NCI-H1417 (cell line): ENCODE measurements at regions not wholly inside any gene's neighbourhood (a gene's known extent, or its start where the extent isn't known, plus 50 kb on each side); places are given as distances from the start of the nearest gene placed in this dataset.
"Not testable (repeated sequence)": the region's sequence is repeated elsewhere in the genome, so short reads cannot be mapped to it uniquely, and the experiment has no call there.

ENCODE experiments used
- DNase-seq, 3 experiments: peaks; one replicate each; lab custom pipeline; 2025; lab: John Stamatoyannopoulos, UW

DNA sequence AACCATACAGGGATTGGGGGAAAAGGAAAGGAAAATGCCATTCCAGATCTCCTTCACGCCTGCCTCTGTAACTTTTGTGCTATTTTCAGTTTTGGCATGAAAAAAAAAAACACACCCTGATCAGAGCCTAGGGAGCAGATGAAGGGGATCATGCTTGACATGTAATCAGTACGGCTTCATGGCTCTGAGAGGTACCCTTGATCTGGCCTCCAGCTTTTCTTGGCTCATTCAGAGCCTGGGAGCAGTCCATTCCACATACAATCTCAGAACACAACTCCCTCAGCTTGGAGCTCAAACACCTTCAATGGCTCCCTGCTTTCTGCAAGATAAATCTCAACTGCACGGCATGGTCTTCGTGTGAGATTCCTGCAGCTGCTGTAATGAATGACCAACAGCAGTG lies 422.8 kb upstream of the ZMIZ1 start:
- no peak for DNase-seq

DNA sequence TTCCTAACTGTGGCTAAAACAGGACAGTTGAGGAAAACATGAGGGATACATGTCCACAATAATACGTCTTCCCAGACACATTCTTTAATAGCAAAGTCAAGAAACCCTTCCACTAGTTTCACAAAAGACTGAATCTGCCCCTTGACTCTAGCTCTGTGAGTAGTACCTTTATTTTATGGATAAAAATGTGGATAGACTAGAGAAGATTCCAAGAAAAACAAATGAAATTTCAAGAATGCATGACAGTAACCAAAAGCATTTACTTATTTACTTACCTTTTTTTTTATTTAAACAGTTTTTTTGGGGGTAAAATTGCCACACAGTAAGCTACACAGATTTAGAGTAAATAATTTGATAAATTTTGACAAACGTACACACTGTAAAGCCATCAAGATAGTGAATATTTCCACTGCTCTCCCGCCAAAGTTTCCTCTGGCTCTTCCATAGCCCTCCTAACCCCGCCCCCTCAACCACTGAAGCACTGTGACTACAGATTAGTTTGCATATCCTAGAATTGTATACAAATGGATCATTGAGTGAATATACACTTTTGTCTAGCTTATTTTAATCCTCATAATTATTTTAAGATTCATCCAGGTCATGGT lies 420.4 kb upstream of the ZMIZ1 start:
- no peak for DNase-seq

DNA sequence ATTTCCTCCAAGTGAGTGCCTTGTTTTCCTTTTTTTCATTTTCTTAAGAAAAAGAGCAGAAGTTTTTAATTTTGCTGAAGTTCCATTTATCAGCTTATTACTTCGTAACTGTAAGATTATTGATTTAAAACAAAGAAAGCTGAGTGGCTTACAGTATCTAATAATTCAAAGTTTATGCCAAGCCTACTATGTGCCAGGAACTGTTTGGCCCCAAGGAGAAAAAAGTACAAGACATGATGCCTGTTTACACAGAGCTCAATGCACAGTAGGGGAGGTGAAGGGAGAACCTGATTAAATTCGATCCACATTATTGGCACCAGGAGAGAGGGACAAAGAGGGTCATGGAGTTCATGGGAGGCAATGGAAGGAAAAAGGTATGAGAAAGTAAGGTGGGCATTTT lies 419.3 kb upstream of the ZMIZ1 start:
- DNase-seq = no peak

DNA sequence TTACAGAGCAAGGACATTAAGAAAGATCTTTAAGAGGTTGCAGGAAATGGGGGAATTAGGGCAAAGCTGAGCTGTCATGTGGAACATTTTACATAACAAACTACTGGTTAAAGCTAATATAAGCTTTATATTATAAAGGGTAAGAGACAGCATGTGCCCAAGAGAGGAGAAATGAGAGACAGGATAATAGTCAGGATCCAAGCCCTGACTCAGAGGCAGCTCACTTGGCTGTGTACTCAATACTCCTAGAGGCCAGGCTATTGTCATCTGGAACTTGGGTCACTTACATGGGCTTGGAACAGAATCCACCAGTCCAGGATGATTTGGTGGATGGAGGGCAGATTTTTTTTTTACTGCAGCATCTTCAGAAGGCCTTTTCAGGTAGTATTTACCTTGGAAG lies 418.6 kb upstream of the ZMIZ1 start:
- DNase-seq = no peak

DNA sequence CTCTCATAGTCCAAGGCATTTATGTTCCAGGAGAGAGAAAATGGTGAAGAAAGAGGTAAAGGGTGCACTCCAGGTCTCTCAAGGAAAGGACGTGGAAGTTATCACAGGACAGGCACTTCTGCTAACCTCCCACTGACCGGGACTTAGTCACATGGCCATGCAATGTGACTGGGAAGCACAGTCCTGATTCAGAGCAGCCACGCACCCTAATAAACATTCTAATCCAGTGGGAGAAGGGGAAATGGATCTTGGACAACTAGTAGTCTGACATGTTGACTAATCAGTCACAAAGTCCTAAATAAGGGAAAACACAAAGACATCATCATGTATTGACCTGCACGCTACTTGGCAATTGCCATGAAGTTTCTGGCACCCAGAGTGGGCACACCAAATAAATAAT lies 417.5 kb upstream of the ZMIZ1 start:
- no peak for DNase-seq

DNA sequence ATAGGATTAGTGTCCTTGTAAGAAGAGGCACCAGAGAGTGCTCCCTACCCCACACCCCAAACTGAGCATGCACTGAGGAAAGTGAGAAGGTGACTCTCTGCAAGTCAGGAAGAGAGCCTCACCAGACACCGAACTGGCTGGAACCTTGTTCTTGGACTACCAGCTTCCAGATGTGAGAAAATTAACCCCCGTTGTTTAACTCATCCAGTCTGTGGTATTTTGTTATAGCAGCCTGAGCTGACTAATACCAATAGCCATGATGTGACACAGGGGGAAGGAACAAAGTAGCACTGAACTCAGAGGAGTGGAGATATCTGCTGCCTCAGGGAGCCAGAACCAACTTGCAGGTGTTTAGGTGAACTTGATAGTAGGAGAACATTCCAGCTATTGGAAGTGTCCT lies 415.2 kb upstream of the ZMIZ1 start:
- DNase-seq = no peak

DNA sequence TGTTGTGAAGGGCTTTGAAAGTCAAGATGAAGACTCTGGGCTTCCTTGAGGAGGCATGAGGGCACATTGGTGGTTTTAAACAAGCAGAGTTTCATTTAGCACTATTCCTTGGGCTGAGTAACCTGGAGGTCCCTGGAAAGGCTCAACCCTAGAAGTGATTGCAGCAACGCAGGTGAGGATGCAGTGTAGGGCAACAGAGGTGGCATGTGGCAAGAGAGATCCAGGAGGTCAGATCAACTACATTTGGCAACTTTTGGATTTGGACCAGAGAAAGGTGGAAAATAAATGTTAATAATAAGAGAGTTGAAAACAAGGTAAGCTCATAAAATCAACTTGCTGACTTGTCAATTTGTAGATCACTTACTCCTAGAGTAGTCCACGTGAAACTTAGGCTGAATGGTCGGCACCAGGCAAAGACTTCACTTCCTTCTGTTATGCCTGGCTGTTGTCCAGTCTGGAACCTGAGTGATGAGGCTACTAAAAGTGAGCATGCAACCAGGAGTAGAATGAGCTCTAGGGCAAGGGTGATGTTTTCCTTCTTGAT lies 414.6 kb upstream of the ZMIZ1 start:
- DNase-seq = no peak

DNA sequence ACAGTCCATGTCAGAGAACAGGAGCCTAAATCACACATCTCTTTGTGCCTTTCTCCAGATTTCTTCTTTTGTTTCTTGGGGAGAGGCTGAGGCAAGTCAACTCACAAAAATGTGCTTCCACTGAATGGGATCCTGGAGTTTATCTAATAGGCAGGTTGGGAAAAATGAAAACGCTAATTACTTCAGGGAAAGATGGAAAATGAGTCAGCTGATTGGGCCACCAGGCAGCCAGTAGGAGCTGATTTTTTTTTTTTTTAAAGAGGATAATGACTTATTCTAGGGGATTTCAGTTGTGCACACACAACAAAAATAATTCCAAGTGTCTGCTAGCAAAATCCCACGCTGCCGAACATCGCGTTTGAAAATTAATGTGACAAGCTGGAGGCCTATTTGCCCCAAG lies 412.8 kb upstream of the ZMIZ1 start:
- DNase-seq = peak in 1 of 3 experiments; percentile 5

DNA sequence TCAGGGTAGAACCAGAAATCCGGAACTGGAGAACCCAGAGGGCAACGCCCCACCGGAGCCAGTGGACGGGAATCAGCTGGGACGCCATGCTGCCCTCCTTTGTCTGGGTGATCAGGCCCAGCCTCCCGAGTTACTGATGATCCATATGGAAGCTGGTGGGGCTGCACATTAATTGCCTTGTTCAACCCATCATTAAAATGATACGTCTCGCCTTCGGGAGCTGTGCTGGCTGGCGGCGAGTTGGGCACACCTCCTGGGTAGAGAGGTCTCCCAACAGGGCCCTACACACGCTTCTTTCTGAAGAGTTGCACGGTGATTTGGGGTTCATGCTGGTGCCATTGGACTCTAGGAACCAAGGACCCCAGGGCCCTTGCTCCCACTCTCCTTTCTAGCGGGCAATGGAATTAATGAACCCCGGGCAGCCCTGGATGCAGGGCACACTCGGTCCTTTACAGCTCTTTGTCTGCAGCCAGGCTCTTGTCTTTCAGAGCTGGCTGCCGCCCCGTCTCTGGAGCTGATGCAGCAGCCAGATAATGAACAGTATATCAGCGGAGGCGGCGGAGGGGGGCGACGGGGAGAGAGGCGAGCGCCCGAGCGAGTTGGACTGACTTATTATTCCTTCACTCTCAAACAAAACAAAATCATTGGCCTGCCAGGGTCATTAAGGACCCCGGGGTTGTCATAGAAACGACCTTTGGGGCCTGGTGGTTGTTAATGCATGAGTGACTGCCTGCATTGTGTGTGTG lies 412.2 kb upstream of the ZMIZ1 start:
- peak in 1 of 3 experiments; percentile 12 for DNase-seq

DNA sequence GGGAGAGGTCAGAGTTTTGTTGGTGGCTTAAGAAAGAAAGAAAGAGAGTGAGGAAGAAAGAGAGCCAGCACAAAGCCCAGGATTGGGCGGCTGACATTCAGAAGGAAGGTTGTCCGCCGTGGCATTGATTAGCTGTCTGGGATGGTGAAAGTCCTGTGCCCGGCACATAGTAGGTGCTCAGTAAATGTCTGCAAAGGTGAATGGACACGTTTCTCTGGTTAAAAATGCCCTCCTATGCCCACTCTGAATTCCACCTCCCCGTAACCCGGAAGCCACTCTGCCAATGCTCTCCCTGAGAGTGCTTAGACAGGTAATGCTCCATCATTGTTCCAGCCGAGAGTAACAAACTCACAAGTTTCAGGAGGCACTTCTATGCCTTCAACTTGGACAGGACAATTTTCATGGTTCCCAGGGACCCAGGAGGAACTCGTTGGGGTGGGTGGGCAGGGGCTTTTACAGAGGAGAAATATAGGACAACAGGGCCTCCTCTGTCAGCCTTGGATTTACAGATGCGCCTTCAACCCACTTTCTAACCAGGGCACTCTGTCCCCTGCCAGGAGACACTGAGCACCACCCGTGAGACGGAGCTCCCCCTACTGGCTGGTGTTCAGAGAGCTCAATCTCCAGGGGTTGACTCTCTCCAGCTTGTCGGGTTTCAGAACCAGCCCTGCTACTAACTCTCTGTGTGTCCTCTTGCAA lies 411.5 kb upstream of the ZMIZ1 start:
- DNase-seq = peak in 2 of 3 experiments; percentile 5 to 45

DNA sequence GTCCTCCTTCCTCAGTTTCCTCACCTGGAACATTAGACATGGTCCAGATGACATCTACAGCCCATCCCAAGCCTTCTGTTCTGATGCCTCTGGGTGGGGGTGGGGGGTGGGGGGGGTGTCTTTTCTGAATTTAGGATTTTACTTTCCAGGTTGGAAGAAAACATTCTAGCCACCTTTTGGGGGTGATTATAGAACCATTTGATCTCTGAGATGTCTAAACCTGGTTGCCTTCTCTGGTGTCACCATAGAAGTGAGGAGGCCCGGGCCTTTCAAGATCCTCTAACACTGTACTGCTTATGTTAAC lies 411.0 kb upstream of the ZMIZ1 start:
- DNase-seq = no peak

DNA sequence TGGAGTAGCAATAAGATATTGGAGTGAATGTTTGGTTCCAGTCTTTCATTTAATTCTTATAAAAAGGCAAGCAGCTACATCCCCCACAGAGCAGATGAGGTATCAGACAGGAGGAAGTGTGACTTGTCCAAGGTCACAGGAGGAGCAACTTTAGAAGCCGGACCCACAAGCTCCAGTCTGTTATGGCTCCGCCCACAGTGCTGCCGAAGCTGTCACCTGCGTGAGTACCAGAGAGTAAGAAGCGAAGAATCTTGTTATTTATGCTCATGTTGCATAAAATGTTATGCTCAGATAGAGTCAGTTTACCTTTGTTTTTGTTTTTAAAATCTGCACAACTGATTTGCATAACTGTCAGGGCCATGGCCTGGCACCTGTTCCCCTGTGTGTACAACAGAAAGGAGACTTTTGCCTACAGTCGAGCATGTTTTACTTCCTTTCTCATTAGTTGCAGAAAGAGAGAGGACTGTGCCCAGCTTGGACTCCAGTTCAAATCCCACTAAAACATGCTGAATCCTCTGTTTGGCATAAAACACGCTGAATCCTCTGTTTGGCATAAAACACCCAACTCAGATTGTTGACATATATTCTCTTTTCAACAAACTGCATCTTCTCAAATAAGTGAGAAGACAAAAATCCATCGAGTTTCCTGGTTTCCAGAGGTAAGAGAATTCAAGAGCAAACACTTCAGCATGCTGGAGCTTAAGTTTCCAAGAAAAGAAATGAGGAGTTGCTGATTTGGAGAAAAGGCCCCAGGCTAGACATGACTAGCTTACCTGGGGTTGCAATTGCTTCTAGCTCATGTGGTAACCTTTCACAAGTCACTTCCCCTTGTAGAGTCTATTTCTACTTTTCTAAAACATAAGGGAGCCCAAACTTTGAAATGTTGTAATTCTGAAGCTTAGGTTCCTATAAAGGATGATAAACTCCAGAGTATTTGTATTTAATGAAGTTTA lies 409.8 kb upstream of the ZMIZ1 start:
- no peak for DNase-seq

DNA sequence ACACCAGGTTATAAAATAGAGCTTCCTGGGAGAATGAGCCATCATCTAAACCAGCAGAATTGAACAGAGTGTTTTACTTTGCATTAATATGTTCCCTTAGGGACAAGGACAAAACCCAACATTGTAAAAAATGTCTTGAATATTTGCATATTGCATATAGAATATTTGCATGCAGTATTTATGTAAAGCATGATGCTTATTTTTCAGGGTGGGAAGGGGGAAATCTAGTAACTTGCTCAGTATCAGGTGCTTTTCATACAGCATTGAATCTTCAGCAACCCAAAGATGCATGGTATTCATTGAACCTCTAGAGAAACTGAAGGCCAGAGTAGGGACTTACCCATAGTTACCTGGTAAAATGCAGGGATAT lies 409.2 kb upstream of the ZMIZ1 start:
- DNase-seq = no peak

DNA sequence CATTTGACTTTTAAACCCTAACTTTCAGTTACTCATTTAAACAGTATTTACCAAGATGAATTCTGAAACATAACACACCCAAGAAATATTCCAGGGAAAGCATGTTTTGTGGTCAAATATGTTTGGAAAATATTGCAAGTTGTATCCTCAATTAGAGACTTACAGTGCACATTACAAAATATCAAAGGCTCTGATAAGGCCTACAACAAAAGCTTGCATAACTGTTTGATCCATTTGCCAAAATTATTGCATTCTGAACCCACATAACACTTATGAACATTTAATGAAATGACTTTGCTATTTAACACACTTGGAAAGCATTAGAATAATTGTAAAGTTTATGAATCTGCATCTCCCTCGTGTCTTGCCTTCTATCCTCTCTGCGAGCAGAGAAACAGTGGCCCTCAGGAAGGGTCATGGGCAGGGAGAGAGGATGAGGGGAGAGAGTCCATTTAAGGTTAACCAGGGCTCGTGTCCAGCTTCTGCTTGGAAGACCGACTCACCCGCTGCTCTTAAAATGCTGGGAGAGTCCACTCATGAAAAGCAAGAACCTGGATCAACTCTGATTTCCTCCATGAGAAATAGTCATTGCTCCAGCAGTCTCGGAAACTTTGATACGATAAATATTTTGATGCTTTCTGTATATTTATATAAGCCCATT lies 408.2 kb upstream of the ZMIZ1 start:
- DNase-seq = no peak

DNA sequence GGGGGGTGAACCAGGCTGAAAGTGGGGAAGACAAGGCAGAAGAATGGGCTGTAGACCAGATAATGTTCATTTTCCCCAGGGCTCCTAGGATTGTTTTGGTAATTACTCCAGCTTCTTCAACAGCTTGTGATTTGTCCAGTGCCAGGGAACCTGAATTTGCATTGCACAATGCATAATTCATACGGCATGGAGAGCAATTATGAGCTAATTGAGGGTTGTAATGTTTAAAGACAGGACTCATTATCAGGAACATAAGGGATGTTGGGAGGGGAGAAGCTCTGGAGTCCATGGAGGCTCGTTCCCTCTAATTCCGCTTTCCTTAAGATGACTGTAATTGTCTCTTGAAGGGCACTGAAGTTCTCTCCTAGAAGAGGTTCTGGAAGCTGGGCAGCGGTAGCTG lies 405.0 kb upstream of the ZMIZ1 start:
- peak in 2 of 3 experiments; percentile 43 to 85 for DNase-seq

DNA sequence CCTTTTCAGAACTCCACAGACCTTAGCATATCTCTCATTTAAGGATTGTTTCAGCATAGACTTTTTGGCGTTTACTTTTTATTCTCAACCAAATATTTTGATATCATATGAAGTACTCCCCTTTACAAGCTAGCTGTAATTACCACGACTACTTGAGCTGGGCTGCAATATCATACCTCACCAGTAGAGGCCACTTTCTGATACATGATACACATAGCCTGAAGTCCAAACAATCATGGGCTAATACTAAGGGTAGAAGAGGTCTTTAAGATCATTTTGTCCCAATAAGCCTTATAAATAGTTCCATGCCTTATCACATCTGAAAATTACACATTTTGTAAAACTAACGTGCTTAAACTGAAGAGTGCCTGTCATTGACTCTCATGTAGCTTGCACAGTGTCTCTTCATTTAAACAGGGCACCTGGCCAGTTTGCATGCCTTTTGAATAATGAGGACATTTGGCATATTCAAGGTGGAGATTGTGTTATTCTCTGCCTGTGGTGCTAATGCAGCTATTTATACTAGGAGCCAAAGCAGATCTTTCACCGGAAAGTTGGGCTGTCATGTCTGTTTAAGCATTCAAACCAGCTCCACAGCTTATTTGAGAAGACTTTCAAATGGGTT lies 403.7 kb upstream of the ZMIZ1 start:
- peak in 1 of 3 experiments; percentile 2 for DNase-seq

DNA sequence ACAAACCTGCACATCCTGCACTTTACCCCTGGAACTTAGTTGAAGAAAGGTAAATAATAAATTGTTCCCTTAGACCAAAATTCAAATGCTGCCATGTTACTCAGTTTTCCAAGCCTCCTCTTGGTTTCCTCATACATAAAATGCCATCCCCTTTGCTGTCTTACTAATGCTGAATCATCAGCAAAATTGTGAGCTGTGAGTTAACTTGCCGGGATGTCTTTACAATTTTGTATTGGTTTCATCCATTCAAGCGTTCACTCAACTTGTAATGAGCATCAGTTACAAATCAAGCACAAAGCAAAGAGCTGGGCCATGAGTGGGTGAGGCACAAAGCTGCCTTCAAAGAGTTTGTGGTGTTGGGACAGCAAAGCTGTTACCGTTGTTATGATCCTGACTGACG lies 395.8 kb upstream of the ZMIZ1 start:
- no peak for DNase-seq

DNA sequence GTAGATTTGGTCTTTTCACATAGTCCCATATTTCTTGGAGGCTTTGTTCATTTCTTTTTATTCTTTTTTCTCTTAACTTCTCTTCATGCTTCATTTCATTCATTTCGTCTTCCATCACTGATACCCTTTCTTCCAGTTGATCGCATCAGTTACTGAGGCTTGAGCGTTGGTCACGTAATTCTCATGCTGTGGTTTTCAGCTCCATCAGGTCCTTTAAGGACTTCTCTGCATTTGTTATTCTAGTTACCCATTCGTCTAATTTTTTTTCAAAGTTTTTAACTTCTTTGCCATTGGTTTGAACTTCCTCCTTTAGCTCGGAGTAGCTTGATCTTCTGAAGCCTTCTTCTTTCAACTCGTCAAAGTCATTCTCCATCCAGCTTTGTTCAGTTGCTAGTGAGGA lies 387.6 kb upstream of the ZMIZ1 start:
- not testable (repeated sequence) for DNase-seq

DNA sequence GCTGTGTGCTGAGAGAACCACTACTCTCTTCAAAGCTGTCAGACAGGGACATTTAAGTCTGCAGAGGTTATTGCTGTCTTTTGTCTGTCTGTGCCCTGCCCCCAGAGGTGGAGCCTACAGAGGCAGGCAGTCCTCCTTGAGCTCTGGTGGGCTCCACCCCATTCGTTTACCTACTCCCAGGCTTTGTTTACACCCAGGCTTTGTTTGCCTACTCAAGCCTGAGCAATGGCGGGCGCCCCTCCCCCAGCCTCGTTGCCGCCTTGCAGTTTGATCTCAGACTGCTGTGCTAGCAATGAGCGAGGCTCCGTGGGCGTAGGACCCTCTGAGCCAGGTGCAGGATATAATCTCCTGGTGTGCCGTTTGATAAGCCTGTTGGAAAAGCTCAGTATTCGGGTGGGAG lies 386.8 kb upstream of the ZMIZ1 start:
- not testable (repeated sequence) for DNase-seq

DNA sequence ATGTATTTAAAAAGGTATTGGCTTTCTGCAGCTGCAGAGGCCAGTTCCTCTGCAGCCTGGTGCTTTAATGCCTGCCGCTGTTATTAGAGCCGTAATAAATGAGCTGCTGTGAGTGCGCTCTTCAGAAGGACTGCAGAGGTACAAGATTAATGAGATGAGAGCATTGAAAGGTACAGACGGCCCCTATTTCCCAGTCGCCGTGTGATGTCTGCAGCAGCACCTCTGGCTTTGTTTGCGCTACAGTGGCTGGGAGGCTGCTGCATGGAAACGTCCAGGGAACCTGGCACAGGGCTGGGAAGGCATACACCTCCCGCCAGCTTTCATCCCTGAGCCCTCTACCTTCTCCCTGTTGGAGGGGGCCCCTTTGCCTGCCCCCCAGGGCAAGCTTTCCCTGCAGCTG lies 383.8 kb upstream of the ZMIZ1 start:
- DNase-seq = peak in 2 of 3 experiments; percentile 54 to 87

DNA sequence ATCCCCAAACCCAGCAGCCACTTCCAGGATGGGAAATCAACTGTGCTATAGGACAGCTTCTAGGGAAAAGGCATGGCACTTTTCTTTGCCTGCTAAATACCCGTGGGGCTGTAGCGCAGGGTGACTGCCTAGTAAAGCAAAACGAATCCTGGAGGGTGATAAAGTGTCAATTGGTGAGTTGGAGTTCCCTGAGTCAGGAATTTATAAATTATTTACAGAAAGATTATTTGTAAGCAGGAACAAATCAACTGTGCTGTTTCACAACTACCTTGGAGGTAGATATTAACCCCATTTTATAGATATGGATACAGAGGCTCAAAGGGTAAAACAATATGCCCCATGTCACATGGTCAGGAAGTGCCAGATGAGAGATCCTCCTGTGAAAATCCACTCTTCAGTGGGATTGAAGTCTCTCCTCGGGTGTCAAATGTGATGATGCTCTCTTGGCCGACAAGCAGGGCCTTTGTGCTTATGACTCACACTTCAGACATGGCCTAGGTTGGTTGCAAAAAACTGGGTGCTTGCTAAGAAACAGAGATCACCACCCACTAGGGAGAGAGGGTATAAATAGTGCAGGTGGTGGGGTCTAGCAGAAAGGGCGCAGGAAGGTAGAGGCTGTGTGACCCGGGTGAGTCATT lies 383.2 kb upstream of the ZMIZ1 start:
- no peak for DNase-seq
